DOHH2 (cell line): ENCODE measurements at regions not wholly inside any gene's neighbourhood (a gene's known extent, or its start where the extent isn't known, plus 50 kb on each side); places are given as distances from the start of the nearest gene placed in this dataset.
"Not testable (repeated sequence)": the region's sequence is repeated elsewhere in the genome, so short reads cannot be mapped to it uniquely, and the experiment has no call there.

Source experiments
- CTCF ChIP-seq: fragments of 200-600 bp; sonication (generic); IDR thresholded peaks from one replicate; pipeline ENCODE4 v1.5.1; 2014; ENCODE audit warnings: antibody characterized with exemption, mild to moderate bottlenecking, low read depth, low read length; ENCODE audit not compliant: poor library complexity, severe bottlenecking
- EZH2phosphoT487 ChIP-seq: fragments of 200-600 bp; sonication (generic); IDR thresholded peaks from 2 replicates; pipeline ENCODE4 v1.6.1; 2017; ENCODE audit warnings: borderline replicate concordance, mild to moderate bottlenecking, antibody characterized with exemption, low read length, moderate library complexity, mixed read lengths

GRCh38 chr1:120489217-120489616 lies 74.4 kb downstream of the NBPF8 start:
- not testable (repeated sequence) for TF ChIP-seq CTCF, EZH2phosphoT487
